ENCODE measurements at regions not wholly inside any gene's neighbourhood (a gene's known extent, or its start where the extent isn't known, plus 50 kb on each side); places are given as distances from the start of the nearest gene placed in this dataset.

DNA sequence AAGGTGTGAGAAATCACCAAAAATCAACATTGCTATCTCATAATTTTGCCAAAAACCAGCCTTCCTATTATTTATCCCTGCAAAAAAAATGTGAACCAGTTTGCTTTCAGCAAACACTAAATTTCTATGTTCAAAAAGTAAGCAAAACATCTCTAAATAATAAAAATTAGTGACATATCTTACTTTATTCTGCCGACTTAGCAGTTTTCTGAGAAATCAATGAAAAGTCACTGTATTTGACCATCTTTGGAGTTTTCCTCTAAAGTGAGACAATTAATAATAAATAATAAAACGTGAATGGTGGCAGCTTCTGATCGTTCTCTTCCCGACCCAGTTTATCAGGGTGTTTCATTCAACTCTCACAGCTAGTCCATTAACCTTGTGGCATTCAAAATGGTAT is 158.6 kb upstream of the TARS1 start:
- Histone ChIP-seq H2AFZ (ENCODE audit: low read depth, low read length) (no peak overlapping the region), H3K4me2 (ENCODE audit: low read length) (no peak overlapping the region), H3K9me2 (ENCODE audit: insufficient read depth, low read length) (no peaks in the 10 kb centered on the region), H3K79me2 (replicated peaks; ENCODE audit: insufficient read depth, low read length) (no peaks in the 10 kb centered on the region), H3K36me3 (ENCODE audit: insufficient read depth, low read length) (no peaks in the 10 kb centered on the region), H3F3A (ENCODE audit: insufficient read depth, low read length, poor library complexity, severe bottlenecking) (no peaks in the 10 kb centered on the region), H3K4me3 (ENCODE audit: low read length) (no peak overlapping the region), H3K27ac (ENCODE audit: low read length) (no peak overlapping the region), H3K9me3 (ENCODE audit: low read length) (no peaks in the 10 kb centered on the region), H3K27me3 (ENCODE audit: insufficient read depth, low read depth, low read length) (no peaks in the 10 kb centered on the region), H4K20me1 (ENCODE audit: insufficient read depth) (no peaks in the 10 kb centered on the region), H3K9ac (ENCODE audit: low read length) (no peak overlapping the region)
- TF ChIP-seq, protein P1, sequence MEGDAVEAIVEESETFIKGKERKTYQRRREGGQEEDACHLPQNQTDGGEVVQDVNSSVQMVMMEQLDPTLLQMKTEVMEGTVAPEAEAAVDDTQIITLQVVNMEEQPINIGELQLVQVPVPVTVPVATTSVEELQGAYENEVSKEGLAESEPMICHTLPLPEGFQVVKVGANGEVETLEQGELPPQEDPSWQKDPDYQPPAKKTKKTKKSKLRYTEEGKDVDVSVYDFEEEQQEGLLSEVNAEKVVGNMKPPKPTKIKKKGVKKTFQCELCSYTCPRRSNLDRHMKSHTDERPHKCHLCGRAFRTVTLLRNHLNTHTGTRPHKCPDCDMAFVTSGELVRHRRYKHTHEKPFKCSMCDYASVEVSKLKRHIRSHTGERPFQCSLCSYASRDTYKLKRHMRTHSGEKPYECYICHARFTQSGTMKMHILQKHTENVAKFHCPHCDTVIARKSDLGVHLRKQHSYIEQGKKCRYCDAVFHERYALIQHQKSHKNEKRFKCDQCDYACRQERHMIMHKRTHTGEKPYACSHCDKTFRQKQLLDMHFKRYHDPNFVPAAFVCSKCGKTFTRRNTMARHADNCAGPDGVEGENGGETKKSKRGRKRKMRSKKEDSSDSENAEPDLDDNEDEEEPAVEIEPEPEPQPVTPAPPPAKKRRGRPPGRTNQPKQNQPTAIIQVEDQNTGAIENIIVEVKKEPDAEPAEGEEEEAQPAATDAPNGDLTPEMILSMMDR (IDR thresholded peaks at IDR 0.05; ENCODE audit: poor library complexity, severe bottlenecking): no peak
- TF ChIP-seq EZH2 (IDR thresholded peaks at IDR 0.05; ENCODE audit: borderline replicate concordance, insufficient read depth, low read length, poor library complexity, severe bottlenecking): no peak
- no peak for TF ChIP-seq RAD21 (conservative IDR thresholded peaks at IDR 0.05)
- TF ChIP-seq, protein P2, sequence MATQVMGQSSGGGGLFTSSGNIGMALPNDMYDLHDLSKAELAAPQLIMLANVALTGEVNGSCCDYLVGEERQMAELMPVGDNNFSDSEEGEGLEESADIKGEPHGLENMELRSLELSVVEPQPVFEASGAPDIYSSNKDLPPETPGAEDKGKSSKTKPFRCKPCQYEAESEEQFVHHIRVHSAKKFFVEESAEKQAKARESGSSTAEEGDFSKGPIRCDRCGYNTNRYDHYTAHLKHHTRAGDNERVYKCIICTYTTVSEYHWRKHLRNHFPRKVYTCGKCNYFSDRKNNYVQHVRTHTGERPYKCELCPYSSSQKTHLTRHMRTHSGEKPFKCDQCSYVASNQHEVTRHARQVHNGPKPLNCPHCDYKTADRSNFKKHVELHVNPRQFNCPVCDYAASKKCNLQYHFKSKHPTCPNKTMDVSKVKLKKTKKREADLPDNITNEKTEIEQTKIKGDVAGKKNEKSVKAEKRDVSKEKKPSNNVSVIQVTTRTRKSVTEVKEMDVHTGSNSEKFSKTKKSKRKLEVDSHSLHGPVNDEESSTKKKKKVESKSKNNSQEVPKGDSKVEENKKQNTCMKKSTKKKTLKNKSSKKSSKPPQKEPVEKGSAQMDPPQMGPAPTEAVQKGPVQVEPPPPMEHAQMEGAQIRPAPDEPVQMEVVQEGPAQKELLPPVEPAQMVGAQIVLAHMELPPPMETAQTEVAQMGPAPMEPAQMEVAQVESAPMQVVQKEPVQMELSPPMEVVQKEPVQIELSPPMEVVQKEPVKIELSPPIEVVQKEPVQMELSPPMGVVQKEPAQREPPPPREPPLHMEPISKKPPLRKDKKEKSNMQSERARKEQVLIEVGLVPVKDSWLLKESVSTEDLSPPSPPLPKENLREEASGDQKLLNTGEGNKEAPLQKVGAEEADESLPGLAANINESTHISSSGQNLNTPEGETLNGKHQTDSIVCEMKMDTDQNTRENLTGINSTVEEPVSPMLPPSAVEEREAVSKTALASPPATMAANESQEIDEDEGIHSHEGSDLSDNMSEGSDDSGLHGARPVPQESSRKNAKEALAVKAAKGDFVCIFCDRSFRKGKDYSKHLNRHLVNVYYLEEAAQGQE (IDR thresholded peaks at IDR 0.05; ENCODE audit: borderline replicate concordance): no peak
- TF ChIP-seq EP300 (conservative IDR thresholded peaks at IDR 0.05; ENCODE audit: poor library complexity, severe bottlenecking): no peak
- no peak for TF ChIP-seq TAF1 (IDR thresholded peaks at IDR 0.05; ENCODE audit: low read depth)
- TF ChIP-seq SMC3 (conservative IDR thresholded peaks at IDR 0.05; ENCODE audit: poor library complexity): no peak
- no peak for TF ChIP-seq POLR2AphosphoS5 (IDR thresholded peaks at IDR 0.05)
- no peak for TF ChIP-seq MXI1 (conservative IDR thresholded peaks at IDR 0.05; ENCODE audit: poor library complexity, severe bottlenecking)

DNA sequence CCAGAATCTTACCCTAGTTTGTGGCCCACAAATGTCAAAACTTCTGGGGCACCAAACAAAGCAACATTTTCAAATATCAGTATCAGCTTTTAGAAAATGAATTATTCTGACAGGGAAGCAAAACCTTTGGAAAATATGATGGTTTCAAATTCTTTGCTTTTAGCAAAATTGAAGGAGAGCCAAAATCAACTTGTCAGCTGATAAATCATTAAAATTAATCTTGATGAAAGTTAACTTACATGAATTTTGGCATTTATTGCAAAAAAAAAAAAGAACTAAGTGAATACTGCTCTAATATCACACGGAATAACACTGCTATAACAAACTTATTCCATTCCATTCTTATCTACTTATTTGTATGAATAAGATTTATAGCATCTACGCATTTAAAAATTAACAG is 158.1 kb upstream of the TARS1 start:
- Histone ChIP-seq H2AFZ (ENCODE audit: low read depth, low read length) (no peak overlapping the region), H4K20me1 (ENCODE audit: insufficient read depth) (no peaks in the 10 kb centered on the region), H3K27ac (ENCODE audit: low read length) (no peak overlapping the region), H3K27me3 (ENCODE audit: insufficient read depth, low read depth, low read length) (no peaks in the 10 kb centered on the region), H3F3A (ENCODE audit: insufficient read depth, low read length, poor library complexity, severe bottlenecking) (no peaks in the 10 kb centered on the region), H3K9ac (ENCODE audit: low read length) (no peak overlapping the region), H3K4me3 (ENCODE audit: low read length) (no peak overlapping the region), H3K9me3 (ENCODE audit: low read length) (no peaks in the 10 kb centered on the region), H3K79me2 (replicated peaks; ENCODE audit: insufficient read depth, low read length) (no peaks in the 10 kb centered on the region), H3K4me2 (ENCODE audit: low read length) (no peak overlapping the region), H3K9me2 (ENCODE audit: insufficient read depth, low read length) (no peaks in the 10 kb centered on the region), H3K36me3 (ENCODE audit: insufficient read depth, low read length) (no peaks in the 10 kb centered on the region)
- TF ChIP-seq RAD21 (conservative IDR thresholded peaks at IDR 0.05): no peak
- TF ChIP-seq, protein P2 (IDR thresholded peaks at IDR 0.05; ENCODE audit: borderline replicate concordance): no peak
- TF ChIP-seq SMC3 (conservative IDR thresholded peaks at IDR 0.05; ENCODE audit: poor library complexity): no peak
- TF ChIP-seq, protein P1 (IDR thresholded peaks at IDR 0.05; ENCODE audit: poor library complexity, severe bottlenecking): no peak
- TF ChIP-seq EZH2 (IDR thresholded peaks at IDR 0.05; ENCODE audit: borderline replicate concordance, insufficient read depth, low read length, poor library complexity, severe bottlenecking): no peak
- TF ChIP-seq TAF1 (IDR thresholded peaks at IDR 0.05; ENCODE audit: low read depth): no peak

All from neural cell (in vitro differentiated cells).